Lower lobe of right lung (tissue), 2 donors: ENCODE measurements at regions not wholly inside any gene's neighbourhood (a gene's known extent, or its start where the extent isn't known, plus 50 kb on each side); places are given as distances from the start of the nearest gene placed in this dataset.

ENCODE experiments used
- ATAC-seq, 2 donors: fragments of 200-7000 bp; cut with Tn5 transposase; one replicate each; pipeline ENCODE4 v1.9.1; 2020 to 2022; ENCODE audit warnings: mild to moderate bottlenecking in 2 of 2, moderate library complexity in 2 of 2
- DNase-seq: peaks from one replicate; pipeline ENCODE4 v3.0.0-alpha.2; 2020
- H3K27ac ChIP-seq: fragments of 200-600 bp; one replicate; pipeline ENCODE4 v1.8.0; 2022
- H3K27me3 ChIP-seq: fragments of 200-600 bp; one replicate; pipeline ENCODE4 v1.8.0; 2022; ENCODE audit warnings: low read depth
- H3K36me3 ChIP-seq: fragments of 200-600 bp; one replicate; pipeline ENCODE4 v1.8.0; 2022; ENCODE audit warnings: mild to moderate bottlenecking
- H3K4me1 ChIP-seq: fragments of 200-600 bp; one replicate; pipeline ENCODE4 v1.8.0; 2022
- H3K4me3 ChIP-seq: fragments of 200-600 bp; one replicate; pipeline ENCODE4 v1.8.0; 2022; ENCODE audit warnings: mild to moderate bottlenecking
- H3K9me3 ChIP-seq: fragments of 200-600 bp; one replicate; pipeline ENCODE4 v1.8.0; 2022
- intact Hi-C: fragments of 100-400 bp; cut with DNase I; formaldehyde crosslinking; loops from one replicate; pipeline ENCODE4 v1.11.0; 2022
- TF ChIP-seq, protein P1 (sequence below): fragments of 200-600 bp; IDR thresholded peaks from one replicate; pipeline ENCODE4 v1.8.0; 2022; ENCODE audit warnings: antibody characterized with exemption, mild to moderate bottlenecking
- donor health status: DM: no; HTN: yes; CAD: no; lungs with severe emphysema.

DNA sequence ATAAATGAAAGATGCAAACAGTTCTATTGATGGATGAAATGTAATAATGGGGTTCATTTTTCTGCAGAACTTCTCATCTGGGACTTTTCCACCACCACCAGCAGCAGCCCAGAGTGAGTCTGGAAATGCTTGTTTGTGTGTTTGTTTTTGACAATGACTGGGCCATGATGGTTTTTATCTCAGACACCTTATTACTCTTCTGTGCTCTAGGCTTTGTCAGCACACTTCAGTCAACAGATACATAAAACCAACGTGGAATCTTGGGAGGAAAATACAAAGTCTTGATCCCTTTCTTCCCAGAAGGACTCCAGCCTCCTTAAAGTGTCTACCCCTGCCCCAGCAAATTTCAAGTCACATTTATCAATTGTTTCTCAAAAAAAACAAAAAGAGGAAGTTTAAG, 134.0 kb downstream of the MREG start:
- no peak for ATAC-seq
- no peaks in the 10 kb centered on the region for H3K9me3 ChIP-seq
- intact Hi-C loops, result no loop called here
- TF ChIP-seq, protein P1, sequence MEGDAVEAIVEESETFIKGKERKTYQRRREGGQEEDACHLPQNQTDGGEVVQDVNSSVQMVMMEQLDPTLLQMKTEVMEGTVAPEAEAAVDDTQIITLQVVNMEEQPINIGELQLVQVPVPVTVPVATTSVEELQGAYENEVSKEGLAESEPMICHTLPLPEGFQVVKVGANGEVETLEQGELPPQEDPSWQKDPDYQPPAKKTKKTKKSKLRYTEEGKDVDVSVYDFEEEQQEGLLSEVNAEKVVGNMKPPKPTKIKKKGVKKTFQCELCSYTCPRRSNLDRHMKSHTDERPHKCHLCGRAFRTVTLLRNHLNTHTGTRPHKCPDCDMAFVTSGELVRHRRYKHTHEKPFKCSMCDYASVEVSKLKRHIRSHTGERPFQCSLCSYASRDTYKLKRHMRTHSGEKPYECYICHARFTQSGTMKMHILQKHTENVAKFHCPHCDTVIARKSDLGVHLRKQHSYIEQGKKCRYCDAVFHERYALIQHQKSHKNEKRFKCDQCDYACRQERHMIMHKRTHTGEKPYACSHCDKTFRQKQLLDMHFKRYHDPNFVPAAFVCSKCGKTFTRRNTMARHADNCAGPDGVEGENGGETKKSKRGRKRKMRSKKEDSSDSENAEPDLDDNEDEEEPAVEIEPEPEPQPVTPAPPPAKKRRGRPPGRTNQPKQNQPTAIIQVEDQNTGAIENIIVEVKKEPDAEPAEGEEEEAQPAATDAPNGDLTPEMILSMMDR, result no peak
- DNase-seq, result no peak
- no peak overlapping the region for H3K27ac ChIP-seq
- no peak overlapping the region for H3K4me3 ChIP-seq
- H3K4me1 ChIP-seq, result peaks cover 3% of the 10 kb centered on the region
- no peaks in the 10 kb centered on the region for H3K36me3 ChIP-seq
- no peaks in the 10 kb centered on the region for H3K27me3 ChIP-seq

DNA sequence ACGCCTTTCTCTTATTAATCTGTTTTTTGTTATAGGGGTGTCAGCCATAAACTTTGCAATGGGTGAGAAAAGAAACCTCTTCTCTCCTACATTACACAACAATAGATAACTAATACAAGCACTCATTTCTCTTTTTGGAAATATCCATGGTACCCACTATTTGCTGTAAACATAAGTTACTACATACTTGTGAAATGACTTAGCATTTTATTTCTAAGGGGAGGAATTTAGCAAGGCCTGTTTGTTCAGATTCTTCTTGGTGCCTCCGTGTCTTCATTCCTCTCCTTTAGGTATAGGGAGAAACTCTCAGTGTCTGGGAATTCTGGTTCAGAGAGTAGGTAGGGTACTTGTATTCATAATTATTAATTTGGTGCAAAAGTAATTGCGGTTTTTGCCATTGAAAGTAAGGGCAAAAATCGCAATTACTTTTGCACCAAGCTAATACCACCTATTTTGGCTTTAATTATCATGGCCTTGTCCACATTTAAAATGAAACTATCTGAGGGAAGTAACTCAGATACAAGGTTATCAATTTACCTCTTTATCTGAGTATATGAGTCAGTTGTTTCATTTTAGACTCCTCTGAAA, 134.8 kb downstream of the MREG start:
- TF ChIP-seq, protein P1, result no peak
- Histone ChIP-seq H3K4me1 (peaks cover 3% of the 10 kb centered on the region), H3K4me3 (no peak overlapping the region), H3K36me3 (no peaks in the 10 kb centered on the region), H3K9me3 (no peaks in the 10 kb centered on the region), H3K27me3 (no peaks in the 10 kb centered on the region), H3K27ac (no peak overlapping the region)
- intact Hi-C loops, result no loop called here
- no peak for DNase-seq
- ATAC-seq, result peak in 1 of 2 donors; percentile 31

DNA sequence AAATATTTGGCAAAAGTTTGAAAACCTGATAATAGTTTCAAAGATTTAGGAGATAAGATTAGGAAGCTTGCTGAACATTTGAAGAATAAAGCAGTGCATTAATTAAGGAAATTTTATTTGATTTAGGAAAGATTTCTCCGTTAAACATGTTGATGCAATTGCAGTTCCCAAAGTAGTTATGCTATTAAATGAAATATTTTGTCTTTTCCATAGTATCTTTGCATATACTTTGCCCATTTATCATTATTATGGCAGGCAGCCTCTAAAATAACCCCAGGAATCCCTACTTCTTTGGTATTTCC, 136.5 kb downstream of the MREG start:
- Histone ChIP-seq H3K27me3 (no peaks in the 10 kb centered on the region), H3K4me3 (no peak overlapping the region), H3K4me1 (peaks cover 3% of the 10 kb centered on the region), H3K9me3 (no peaks in the 10 kb centered on the region), H3K36me3 (no peaks in the 10 kb centered on the region), H3K27ac (no peak overlapping the region)
- ATAC-seq (no peak), DNase-seq (no peak)
- TF ChIP-seq, protein P1, result no peak
- intact Hi-C loops, result no loop called here

DNA sequence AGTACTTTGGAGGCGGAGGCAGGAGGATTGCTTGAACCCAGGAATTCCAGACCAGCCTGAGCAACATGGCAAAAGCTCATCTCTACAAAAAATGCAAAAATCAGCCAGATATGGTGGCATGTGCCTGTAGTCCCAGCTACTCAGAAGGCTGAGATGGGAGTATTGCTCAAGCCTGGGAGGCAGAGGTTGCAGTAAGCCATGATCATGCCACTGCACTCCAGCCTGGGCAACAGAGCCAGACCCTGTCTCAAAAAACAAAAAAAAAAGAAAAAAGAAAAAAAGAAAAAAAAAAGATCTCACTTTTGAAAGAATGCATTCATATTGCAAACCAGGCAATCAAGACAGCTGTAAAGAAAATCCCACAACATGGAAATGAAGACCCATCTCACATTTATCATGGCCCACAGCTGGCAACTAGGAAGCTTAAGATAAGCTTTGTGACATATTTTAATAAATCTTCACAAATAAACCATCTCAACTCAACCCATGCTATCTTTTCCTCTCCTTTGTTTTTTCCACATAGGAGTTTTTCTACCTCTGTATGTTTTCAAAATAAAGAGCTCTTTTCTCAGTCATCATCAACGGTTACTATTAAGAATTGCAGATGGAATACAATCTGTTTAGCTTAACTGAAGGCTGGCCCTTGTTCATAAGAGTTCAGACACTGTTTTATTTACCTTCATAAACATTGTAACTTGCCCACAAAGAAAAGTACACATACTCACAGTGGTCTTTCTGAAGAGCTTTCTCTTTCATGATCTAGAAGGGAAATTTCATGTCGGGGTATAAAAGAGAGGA, 137.0 kb downstream of the MREG start:
- TF ChIP-seq, protein P1, result no peak
- ATAC-seq (no peak), DNase-seq (no peak)
- H3K4me1 ChIP-seq, result peaks cover 3% of the 10 kb centered on the region
- H3K27me3 ChIP-seq, result no peaks in the 10 kb centered on the region
- no peak overlapping the region for H3K4me3 ChIP-seq
- H3K27ac ChIP-seq, result no peak overlapping the region
- intact Hi-C loops, result no loop called here
- no peaks in the 10 kb centered on the region for H3K9me3 ChIP-seq
- H3K36me3 ChIP-seq, result no peaks in the 10 kb centered on the region

DNA sequence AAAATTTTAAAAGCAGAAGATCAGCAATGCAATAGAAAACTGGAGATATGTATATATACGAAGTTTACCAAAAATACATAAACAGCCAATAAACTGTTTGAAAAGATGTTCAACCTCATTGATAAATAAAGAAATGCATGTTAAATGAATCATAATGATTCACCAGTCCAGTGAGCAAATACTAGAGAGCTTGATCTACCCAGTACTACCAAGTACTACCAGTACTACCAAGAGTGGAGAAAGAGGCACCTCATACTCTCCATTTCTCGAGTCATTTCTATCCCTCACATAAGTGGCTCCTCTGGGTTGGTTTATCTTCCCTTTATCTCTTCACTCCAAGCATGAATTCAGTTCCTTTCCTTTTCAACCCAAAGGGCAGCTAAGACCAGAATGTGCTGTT, 138.9 kb downstream of the MREG start:
- Histone ChIP-seq H3K27me3 (no peaks in the 10 kb centered on the region), H3K27ac (no peak overlapping the region), H3K4me1 (no peaks in the 10 kb centered on the region), H3K36me3 (no peaks in the 10 kb centered on the region), H3K4me3 (no peak overlapping the region), H3K9me3 (no peaks in the 10 kb centered on the region)
- DNase-seq (no peak), ATAC-seq (no peak)
- intact Hi-C loops, result no loop called here
- TF ChIP-seq, protein P1, result no peak
